HG02571 (cell line): ENCODE measurements at regions not wholly inside any gene's neighbourhood (a gene's known extent, or its start where the extent isn't known, plus 50 kb on each side); places are given as distances from the start of the nearest gene placed in this dataset.

ENCODE experiments used
- ATAC-seq: cut with Tn5 transposase; IDR thresholded peaks from one replicate; pipeline ENCODE4 v1.9.1; 2021; ENCODE audit warnings: mild to moderate bottlenecking, moderate library complexity; ENCODE audit not compliant: unreplicated experiment

DNA sequence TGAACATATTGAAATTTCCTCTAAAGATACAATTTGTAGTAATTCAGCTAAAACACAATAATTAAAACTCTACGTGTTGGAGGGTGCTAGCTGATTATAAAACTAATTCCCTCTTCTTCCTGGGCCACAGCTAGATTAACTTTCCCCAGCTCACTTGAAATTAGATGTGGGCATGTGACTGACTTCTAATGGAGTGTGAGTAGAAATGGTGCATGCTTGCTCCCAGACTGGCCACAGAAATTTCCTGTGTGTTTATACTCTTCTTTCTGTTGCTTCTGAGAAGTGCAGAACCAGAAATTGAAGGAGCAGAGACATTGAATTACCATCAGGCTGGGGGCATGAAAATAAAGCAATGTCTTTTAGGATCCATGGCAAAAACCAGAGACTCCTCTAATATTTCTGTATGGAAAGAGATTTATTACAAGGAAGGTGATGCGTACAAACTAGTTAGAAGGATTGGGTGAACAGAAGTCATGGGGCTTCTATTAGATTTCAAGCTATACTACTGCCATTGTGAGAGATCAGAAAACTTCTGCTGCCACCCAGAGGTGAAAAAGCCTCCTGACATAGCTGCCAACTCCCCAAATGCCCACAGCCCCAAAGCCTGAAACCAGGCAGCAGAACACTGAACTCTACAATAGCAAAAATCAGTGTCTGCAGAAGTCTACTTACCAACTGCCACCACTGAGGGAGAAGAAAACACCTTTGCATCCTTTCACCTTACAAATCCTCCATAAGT, 379.2 kb upstream of the MIR17HG start:
- ATAC-seq = no peak

DNA sequence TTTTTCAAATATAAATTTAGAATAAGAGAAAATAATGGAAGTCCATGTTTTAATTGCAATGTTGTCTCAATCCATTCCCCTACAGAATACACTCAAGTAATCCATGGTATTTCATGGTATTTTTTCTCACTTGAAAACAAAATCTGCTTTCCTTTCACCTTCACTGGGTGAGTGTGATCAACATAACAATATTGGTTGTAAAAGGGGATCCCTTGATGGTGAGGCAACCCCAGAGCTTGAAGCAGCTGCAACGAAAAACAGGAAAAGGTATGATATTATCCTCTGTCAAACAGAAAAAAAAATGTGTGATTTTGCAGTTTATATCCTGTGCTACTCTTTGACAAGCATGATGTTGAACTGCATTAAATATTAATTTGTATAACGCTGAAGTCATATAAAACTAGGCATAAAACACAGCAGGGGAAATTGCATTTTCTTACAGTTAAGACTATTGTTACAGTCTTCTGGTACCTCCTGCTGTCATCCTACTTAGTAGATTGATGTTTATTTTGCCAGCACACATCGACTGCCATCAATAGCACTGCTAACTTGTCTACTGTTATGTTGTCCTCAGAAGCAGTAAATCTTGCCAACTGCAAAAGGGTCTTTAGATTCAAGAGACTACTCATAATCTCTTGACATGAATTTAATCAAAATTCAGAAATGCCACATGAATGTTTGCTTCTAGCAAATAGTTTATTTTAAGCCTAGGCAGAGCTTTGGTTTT, 373.1 kb upstream of the MIR17HG start:
- no peak for ATAC-seq

DNA sequence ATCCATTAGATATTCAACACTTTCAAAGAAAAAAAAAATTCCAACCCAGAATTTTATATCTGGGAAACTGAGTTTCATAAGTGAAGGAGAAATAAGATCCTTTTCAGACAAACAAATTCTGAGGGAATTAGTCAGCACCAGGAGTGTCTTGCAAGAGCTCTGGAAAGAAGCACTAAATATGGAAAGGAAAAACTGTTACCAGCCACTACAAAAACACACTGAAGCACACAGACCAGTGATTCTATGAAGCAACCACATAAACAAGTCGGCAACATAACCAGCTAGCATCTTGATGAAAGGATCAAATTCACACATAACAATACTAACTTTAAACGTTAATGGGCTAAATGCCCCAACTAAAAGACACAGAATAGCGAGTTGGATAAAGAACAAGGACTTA, 368.4 kb upstream of the MIR17HG start:
- ATAC-seq = no peak

DNA sequence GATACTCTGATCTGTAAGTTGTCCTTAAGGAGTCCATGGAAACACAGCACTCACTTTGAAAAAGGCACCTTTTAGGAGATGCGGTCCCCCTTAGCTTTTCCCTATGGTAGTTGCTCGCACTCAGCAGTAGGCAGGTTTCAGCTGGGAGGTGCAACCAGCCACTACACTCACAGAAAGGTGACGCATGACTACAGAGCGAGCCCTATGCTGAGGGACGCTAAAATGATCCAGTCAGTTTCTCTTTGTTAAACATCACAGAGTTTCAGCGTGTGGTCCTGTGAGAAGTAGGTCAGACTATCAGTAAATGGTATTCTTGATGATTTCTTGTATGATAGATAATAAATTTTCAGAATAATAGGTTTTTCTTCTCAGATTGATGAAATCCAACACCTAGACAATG, 362.7 kb upstream of the MIR17HG start:
- no peak for ATAC-seq

DNA sequence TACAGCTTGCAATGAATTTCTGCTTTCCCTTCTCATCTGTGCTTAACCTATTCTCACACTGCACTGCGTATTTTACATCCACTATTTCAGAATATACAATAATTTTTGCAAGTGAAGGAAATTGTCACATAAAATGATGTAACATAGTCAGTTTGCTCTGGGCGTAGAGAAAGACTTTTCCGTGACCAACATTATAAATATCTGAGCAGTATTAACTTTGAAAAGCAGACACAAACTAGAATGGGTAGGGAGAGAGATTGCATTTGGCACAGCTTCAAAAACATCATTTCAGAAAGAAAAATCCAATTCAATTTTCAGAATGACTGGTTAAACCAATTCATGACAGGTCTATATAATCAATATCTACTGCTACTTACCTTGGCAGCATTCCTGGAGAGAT, 352.5 kb upstream of the MIR17HG start:
- ATAC-seq = no peak

DNA sequence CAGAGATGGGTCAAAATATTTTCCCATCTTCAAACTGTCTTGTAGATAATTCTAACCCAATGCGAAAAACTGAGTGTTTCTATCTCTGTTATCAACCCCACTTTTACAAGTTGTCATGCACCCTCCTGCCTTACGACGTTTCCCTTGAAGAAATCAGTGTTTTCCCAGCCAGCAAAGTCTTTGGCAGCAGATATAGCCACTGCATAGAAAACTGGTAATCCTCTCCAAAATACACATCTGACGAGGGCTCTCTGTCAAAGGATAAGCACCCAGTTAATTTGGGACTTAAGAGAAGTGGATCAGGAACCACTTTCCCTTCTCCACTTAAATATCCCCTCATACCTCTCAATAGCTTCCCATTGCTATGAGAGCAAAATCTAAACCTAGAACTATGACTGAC, 351.9 kb upstream of the MIR17HG start:
- no peak for ATAC-seq

DNA sequence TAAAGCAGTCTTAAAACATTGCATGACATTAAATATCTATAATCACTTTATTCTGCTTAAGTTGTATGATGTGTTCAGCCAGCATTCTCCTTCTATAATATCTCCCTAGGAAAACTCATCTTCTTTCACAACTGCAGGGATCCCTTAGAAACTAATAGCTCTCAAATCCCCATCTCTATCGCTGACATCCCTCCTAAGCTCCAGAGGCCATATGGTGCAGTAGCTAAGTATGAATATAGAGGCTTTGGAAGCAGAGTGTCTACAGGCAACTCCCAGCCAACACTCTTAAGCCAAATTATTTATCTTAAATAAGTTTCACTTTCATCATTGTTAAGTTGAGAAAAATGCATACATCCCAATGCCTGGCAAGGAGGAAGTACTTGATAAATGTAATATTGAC, 349.5 kb upstream of the MIR17HG start:
- ATAC-seq = no peak

DNA sequence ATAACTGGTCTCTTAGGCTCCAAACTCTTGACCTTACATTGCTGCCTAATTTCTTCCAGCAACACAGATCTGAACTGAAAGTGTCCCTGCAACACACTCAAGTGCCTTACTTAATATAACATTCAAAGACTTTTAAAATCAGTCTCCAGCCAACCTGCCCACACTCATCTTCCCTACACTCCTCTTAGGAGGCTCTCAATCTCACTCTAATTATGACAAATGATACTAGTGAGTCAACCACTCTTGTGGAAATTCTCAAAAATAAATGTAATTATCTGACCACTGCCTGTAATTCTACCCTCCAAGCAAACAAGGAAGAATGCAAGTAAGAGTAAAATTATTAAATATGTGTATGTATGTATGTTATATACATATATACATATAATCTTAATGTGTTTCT, 348.1 kb upstream of the MIR17HG start:
- no peak for ATAC-seq

DNA sequence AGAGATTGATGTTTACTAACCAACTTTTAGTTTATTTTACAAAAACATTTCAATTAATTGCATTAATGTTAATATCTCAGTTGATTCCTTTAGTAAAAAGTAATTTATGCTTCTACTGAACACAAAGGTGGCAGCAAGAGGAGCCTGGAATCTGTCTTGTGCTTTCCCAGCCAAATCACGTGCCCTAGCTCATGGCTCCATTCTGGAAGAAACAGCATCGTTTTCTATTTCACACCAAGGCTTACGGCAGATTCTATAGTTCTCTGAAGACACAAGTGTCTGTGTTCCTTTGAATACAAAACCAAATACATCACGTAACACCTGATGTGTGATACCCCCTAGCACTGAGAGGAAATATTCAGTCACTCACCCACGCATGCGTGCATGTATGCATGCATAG, 346.1 kb upstream of the MIR17HG start:
- ATAC-seq = no peak

DNA sequence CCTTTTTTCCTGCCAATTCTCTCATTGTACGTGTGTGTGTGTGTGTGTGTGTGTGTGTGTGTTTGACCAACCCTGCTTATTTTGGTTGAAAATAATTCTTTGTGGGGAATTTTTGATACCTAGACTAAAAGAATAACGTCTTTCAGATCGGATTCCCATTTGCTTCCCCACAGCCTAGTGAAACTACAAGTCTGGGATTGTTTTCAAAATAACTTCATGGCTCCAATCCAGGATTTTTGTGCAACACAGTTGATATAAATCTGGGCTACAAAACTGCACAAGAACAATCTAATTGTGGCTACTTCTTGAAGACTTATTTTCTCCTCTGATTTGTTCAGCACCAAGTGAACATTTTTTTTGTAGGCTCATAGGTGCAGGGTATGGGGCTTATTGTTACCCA, 332.8 kb upstream of the MIR17HG start:
- no peak for ATAC-seq

DNA sequence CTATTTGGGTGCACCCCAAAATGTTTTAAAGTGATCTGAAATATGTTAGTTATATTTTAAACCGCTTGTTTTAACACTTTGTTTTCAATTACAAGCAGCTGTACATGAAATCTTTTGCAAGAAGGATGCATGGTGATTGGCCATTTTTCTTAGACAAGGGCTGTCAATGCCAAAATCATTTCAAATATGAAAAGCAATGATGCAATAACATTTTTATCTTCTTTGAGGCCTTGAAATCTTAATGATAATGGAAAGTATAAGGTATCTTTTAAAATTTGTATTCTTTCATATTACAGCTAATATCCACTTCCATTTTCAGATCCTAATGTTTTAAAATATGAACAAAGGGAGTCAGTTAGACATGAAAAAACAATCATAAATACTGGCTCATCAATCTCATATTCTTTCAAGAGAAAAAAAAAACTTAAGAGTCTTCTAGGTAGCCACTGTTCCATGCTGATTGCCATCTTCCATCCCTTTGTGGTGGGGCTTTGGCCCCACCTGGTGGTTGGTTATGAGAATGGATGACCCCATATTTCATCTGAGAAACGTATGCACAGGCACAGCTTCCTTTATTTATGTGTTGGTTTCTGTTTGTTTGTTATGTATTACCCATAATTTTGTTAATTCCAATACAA, 330.3 kb upstream of the MIR17HG start:
- ATAC-seq = peak; percentile 96

DNA sequence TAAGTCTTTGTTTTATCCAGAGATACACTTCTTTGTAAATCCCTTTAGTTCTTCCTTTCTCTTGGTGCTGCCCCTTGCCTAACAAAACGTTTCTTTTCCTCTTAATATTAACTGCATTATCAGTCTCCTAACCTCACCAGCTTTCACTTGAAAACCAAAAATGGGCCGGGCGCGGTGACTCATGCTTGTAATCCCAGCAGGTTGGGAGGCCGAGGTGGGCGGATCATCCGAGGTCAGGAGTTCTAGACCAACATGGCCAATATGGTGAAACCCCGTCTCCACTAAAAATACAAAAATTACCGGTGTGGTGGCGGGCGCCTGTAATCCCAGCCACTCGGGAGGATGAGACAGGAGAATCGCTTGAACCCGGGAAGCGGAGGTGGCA, 329.8 kb upstream of the MIR17HG start:
- peak; percentile 15 for ATAC-seq

DNA sequence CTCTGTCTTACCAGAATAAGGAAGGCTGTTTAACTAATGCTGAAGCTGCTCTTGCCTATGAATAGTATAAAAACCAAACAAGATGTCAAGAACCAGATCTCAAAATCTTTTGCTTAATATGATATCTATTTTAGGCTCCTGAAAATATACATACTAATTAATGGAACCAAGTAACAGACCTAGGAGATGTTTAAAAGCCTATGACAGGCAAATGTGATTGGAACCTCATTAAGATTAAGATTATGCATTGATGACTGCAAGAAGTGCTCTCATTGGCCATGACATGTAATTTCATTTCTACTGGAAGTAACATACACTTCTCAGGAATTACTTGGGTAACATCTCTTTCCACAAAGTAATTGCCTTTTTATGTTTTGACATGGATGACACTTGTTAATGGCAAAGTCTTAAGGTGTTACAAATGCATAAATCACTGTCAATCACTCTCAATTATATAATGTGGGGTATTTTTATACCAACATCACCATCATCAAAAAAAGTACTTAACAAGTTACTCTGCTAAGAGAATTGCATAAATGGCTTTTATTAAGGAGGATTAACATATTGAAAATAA, 326.9 kb upstream of the MIR17HG start:
- ATAC-seq = no peak

DNA sequence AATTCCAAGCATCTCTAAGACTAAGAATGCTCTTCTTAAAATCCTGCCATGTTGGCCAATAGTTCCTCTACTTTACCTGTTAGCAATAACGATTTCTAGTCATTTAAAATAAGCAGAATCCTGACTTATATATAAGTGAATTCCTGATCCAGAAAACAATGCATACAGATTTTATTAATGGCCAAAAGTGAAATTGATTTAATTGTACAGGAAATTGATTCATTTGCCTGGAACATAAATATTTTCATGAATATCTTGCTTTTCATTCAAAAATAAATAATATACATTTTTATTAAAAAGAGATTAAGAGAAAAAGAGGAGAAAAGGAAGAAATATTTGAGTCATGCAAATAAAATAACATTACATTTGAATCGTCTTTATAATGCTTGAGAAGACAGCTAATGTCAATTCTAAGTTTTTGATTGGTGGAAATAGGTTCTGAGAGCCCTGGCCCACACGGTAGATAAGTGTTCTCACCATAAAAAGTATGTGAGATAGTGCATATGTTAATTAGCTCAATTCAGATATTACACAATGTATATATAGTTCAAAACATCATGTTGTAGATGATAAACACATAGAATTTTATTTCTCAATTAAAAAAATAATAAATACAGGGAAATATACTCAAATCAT, 323.2 kb upstream of the MIR17HG start:
- ATAC-seq = no peak

DNA sequence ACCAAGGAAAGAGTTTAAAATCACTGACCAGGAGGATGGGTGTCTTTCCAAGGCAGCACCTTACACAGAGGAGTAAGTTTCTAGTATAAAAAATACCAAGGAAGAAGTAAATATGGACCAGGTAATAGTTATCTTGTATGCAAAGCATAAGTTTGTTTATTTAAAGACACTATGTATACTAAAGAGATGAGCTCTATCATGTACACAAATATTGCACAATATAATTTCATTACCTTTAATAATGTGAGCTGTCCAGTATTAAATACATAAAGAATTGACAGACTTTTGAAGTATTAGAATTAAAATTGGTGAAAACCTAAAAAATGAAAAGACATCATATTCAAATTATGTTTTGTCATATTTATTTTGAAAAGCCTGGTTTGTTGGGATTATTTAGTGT, 322.0 kb upstream of the MIR17HG start:
- ATAC-seq = no peak

DNA sequence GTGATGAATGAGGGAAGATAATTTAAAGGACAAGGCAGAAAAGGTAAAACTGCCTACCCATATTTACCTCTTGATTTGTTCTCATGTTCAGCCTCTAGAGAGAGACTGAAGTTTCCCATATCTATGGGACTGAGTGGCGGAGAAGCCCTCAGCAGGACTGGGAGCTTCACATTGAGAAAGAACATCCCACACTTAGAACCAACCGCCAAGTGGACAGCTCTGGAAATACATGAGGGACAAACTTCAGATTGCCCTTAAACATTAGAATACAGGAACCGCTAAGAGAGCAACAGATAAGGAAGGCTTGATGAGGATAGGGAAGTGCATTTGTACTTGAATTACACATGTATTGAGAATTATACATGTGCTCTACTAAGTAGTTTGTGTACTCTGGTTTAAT, 316.0 kb upstream of the MIR17HG start:
- no peak for ATAC-seq

DNA sequence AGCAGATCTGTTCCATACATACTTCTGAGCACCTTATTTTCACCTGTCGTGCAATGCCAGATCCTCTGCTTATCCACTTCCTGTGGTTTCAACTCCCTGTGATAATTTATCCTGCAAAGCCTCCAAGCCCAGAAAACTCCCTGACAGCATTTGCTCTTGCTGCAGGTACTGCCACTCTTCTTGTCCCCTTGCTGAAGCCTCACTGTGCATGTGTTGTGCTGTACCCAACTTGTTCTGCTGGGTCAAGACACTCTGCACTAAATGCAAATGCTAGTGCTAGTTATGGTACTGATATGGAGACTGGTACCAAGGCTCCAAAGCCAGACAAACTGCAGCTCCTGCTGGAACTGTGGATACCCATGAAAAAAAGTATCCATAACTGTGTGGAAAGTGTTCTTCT, 315.4 kb upstream of the MIR17HG start:
- no peak for ATAC-seq

DNA sequence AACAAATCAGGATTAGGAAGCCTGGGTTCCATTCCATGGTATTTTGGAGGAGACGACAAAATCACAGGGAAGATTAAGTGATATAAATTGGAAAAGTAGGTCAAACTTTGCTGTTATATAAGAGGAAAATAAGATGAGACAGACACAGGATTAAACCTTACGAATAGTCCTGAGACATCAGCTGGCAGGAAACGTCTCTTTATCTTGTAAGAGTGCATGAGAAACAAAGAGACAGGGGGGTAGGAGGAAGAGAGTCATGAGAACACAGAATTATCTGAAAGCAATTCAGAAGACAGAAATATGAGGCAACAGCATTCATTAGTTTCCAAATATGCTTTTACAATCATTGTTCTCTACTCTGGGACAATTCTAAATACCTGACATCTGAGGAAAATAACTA, 310.6 kb upstream of the MIR17HG start:
- ATAC-seq = no peak

DNA sequence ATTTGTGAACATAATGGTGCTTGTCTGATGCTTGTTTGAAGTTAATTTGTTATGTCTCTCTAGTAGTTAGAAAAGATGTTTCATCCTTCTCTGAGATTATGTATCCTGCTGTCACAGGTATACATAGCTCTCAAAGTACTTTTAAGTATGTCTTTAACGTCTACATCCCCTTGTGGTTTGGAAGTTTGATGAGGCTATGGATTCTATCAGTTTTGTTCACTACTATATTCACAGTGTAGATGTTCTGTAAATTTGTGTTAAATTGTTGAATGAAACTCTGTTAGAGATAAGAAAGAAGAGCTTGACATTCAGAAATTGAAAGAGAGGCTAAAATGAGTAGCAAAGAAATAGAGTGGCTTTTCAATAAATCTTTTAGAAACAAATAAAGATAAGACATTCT, 304.6 kb upstream of the MIR17HG start:
- ATAC-seq = no peak

DNA sequence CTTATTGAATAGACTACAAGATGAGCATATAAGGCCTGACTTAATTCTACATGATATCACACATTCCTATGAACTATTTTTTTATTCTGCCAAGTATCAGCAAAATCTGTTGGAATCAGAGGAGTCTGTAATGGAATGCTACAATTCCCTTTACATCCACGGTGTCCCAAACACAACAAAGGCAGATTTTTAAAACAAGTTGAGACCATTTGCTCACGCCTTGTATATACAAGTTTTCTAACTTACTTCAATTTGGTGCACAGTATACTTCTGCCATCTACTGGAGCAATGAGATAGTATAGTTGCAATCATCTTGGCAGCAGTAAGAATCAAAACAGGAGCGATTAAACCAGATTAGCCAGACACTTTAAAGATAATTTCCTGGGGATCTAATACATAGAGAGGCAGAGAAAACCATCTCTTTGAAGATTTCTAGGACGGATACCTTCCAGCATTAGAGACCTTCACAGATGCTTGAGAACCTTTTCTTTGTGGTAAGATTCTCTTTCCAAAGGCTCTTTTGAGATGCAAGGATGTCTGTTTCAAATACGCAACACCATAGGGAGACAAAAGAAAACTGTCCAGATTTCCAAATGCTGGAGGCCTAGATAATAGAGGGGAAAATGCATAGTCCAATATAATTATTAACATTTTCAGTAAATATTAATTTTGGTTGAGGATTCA, 302.0 kb upstream of the MIR17HG start:
- ATAC-seq = no peak
